ENCODE measurements at regions not wholly inside any gene's neighbourhood (a gene's known extent, or its start where the extent isn't known, plus 50 kb on each side); places are given as distances from the start of the nearest gene placed in this dataset.

- TF ChIP-seq CEBPB (IDR thresholded peaks at IDR 0.05; ENCODE audit: low read depth, low read length) (no peak), USF2 (IDR thresholded peaks at IDR 0.05; ENCODE audit: low read length) (no peak)
These were observed 55.0 kb upstream of the PAXBP1 start for GRCh38 chr21:32826329-32827167.
